PFSK-1 (cell line): ENCODE measurements at regions not wholly inside any gene's neighbourhood (a gene's known extent, or its start where the extent isn't known, plus 50 kb on each side); places are given as distances from the start of the nearest gene placed in this dataset.

ENCODE experiments used
- POLR2AphosphoS5 ChIP-seq: IDR thresholded peaks from 2 replicates; pipeline ENCODE4 v1.6.1; 2012; ENCODE audit warnings: low read depth, mild to moderate bottlenecking, control low read depth, low read length, moderate library complexity
- REST ChIP-seq, 2 experiments: IDR thresholded peaks; 2 replicates each; pipeline versions ENCODE4 v1.6.1 to v1.8.0; 2011 to 2012; ENCODE audit warnings: low read depth in 2 of 2, low read length in 2 of 2, control low read depth in 1 of 2, inconsistent platforms in 1 of 2, mild to moderate bottlenecking in 1 of 2, moderate library complexity in 1 of 2; ENCODE audit not compliant: insufficient read depth in 1 of 2
- SIN3A ChIP-seq: IDR thresholded peaks from 2 replicates; pipeline ENCODE4 v1.6.1; 2012; ENCODE audit warnings: mild to moderate bottlenecking, low read length, moderate library complexity, borderline replicate concordance; ENCODE audit not compliant: insufficient read depth
- TAF1 ChIP-seq: IDR thresholded peaks from 2 replicates; pipeline ENCODE4 v1.6.1; 2012; ENCODE audit warnings: low read length, control low read depth, borderline replicate concordance; ENCODE audit not compliant: insufficient read depth

GRCh38 chr12:22978962-22979361 lies 354.0 kb downstream of the ETNK1 start:
- TF ChIP-seq SIN3A (no peak), REST (IDR thresholded peaks at IDR 0.05; ENCODE audit: insufficient read depth in 1 of 2, low read depth in 2 of 2, low read length in 2 of 2) (no peak), POLR2AphosphoS5 (no peak), TAF1 (no peak)
